NCI-H1930 (cell line): ENCODE measurements at regions not wholly inside any gene's neighbourhood (a gene's known extent, or its start where the extent isn't known, plus 50 kb on each side); places are given as distances from the start of the nearest gene placed in this dataset.

ENCODE experiments used
- DNase-seq, 2 experiments: peaks; one replicate each; lab custom pipeline; 2025; lab: John Stamatoyannopoulos, UW

DNA sequence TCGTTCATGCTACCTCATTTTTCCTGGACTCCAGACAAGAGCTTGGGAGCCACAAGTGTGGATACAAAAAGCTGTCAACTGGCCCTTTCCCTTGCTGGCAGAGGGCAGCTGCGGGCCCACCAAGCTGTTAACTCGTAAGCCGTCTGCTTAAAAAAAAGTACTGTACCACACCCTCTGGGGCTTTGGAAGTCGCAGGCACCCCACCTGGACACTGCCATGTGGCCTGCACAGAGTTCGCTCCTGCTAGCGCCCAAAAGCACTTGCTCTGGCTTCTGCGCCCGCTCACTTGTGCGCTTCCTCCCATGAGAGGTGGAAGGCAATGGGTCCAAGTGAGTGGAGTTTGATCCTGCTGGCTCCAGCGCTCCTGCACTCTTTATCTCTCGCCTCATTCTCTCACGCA lies 476.4 kb upstream of the FSTL5 start:
- DNase-seq = no peak

DNA sequence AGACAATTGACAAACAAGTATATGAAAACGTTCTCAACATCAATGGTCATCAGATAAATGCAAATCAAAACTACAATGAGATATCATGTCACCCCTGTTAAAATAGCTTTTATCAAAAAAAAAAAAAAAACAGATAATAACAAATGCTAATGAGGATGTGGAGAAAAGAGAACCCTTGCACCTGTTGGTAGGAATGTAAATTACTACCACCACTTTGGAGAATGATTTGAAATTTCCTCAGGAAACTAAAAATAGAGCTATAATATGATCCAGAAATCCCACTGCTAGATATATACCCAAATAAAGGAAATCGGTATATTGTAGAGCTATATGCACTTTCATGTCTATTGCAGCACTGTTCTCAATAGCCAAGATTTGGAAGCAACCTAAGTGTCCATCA lies 470.6 kb upstream of the FSTL5 start:
- no peak for DNase-seq

DNA sequence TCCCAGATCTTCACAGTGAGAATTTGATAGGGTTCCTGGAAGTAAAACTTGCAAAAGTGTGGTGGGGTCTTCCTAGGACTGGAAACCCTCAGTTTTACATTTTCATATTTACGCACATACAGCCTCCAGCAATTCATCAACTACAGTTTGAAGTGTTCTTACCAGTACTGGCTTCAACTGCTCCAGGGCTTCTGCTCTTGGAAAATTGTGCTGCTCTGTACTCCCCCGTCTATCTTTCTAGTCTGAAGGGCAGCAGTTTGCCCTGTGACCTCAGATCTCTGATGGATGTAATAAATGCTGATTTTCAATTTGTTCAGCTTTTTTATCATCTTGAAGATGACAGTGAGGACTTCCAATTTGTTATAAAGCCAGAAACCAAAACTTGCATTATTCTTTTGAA lies 458.9 kb upstream of the FSTL5 start:
- no peak for DNase-seq

DNA sequence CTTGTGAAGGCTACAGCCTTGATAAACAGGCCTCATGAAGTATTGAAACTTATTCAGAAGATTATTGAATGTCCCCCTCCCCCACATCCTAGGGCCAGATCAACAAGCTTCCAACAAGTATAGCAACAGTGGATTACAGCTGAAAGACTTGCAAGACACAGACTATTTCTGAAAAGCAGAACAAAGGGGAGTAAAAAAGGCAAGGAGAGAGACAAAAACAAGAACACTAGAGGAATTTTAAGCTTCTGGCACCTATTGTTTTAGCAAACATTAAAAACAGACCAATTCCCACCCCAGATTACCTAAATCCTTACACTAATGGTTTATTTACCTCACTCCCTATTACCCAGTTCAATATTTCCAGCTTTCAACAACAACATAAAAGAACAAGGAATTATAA lies 446.3 kb upstream of the FSTL5 start:
- no peak for DNase-seq

DNA sequence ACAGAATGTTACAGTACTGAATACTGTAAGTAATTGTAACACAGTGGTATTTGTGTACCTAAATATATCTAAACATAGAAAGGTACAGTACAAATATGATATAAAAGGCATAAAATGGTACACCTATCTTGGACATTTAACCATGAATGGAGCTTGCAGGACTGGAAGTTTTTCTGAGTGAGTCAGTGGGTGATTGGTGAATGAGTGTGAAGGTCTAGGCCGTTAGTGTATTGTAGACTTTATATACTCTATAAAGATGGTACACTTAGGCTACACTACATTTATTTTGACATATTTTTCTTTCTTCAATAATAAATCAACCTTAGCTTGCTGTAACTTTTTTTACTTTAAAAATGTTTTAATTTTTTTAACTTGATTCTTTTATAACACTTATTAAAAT lies 422.5 kb upstream of the FSTL5 start:
- DNase-seq = no peak

DNA sequence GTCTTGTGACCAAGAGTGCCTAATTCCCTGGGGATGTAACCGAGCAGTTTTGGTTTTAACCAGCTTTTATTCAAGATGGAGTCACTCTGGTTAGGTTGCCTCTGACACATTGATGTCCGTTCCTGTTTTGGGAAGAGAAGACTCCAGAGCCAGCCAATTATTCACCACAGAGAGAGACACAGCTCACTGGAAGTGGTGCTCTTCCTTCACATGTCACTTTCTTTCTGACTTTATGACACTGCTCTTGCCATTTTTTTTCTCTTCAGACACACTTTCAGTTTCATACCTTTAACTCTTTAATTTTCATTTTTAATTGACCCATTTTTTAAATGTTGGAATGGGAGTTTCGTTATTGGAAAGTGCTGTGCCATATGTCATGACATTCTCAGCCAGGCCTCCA lies 418.4 kb upstream of the FSTL5 start:
- DNase-seq = no peak

DNA sequence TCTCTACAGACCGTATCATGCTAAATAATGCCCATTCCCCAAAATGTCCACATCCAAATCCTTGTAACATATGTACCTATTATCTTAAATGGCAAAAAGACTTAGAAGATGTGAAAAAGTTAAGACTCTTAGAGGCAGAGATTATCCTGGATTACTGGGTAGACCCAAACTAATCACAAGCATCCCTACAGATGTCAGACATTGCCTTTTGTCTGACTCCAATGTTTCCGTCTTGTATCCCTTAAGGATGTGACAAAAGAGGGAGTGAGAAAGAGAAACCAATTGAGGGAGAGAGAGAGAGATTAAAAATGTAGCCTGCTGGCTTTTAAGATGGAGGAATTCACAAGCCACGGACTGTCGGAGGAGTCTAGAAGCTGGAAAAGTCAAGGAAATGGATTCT lies 401.9 kb upstream of the FSTL5 start:
- DNase-seq = no peak

DNA sequence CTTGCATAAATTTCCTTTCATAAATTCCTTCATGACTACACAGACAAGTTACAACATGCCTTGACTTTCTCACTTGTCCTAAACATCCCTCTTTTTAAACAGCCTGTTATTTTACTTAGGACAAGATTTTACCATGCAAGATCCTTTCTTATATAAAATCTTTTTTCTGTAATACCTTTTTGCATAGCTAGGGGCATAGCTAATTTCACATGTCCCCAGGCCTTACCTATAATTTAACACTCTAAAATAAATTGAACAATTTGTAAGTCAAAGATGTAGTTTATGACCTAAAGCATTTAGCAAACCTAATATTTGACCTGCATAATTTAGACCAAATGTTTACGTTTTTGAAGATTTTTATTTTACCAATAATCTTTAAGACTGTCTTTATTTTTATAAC lies 396.3 kb upstream of the FSTL5 start:
- no peak for DNase-seq

DNA sequence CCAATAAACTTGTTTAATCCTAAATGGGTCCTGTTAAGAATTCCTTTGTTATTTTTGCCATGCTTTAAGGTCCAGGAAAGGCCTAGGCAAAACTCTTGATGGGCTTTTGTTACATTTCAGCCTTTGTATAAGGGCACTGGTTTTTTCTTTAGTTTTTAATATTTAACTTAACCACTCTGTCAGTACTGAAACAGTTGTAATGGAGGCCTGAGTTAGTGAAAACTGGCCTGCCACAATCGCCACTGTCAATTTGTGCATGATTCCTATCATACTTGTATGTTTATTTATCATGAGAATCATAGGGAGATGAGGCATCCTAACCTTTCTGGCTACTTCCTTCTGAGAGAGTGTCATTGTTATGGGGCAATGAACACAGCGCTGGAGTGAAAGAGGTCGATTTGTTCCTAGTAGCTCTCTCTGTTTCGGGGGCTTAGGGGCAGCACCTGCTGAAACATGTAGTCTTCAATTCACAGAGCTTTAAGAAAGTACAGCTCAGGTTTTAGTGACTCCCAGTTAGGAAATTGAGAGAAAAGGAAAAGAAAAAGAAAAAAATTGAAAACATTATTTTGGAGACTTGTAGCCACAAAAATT lies 393.8 kb upstream of the FSTL5 start:
- no peak for DNase-seq

DNA sequence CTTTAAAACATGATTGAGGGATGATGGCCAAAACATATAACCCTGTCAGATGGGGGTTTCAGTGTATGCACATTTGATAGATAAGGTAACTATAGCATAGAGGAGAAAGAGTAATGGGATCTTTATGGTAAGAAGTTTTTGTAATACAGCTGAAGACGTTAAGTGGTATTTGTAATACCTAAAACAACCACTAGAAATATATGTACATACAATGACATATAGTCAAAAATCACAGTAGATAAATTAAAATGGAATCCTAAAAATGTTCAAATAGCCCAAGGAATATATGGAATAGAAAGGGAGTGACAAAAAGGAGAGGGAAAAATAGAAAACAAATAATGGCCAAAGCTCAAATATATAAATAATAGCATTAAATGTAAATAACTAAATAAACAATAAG lies 371.3 kb upstream of the FSTL5 start:
- no peak for DNase-seq

DNA sequence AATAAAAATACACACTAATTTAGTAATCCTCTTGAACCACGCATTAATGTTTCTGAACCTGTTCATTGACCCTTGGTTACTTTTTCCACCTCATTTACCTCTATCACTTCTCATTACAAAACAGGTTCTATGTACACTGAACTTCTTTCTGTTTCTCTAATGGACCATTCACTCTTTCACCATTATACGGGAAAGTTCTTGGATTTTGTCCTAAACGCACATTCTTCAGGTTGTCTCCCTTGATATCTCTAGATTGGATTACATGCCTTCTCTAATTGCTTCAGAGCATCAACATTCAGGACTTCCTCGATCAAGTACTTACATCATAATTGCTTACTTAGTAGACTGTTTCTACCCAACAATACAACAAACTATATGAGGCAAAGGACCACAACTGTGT lies 359.4 kb upstream of the FSTL5 start:
- no peak for DNase-seq

DNA sequence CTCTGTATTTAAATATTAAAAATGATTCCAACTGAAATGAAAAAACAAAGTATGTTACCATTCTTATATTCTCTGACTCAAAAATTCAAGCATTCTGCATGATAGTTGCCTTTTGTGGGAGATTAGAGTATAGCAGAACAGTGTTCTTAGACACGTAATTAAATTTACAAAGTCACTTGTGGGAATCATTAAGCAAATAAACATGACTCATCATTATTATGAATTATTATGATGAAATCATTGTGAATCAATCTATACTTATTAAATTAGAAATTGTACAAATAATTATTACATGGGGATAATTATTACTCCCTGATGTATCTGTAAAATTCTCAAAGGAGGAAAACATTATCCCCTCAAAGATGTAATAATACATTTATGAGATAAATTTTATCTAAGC lies 358.9 kb upstream of the FSTL5 start:
- no peak for DNase-seq

DNA sequence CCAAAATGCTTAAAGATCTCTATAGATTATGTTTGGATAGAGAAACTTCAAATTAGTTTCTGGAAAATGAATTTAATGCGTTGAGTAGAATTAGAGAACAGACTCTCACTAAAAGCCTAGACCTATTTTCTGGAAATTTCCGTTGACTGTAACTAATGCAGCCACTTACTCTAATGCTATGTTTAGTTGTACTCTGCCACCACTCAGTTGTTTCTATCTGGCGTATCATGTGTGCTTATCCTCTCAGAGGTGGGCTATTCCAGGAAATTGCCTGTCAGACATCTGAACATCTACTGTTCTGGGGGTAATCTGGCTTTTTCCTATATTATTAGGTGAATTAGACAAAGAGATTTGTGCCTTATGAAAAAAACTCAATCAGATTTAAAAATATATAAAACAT lies 347.1 kb upstream of the FSTL5 start:
- no peak for DNase-seq

DNA sequence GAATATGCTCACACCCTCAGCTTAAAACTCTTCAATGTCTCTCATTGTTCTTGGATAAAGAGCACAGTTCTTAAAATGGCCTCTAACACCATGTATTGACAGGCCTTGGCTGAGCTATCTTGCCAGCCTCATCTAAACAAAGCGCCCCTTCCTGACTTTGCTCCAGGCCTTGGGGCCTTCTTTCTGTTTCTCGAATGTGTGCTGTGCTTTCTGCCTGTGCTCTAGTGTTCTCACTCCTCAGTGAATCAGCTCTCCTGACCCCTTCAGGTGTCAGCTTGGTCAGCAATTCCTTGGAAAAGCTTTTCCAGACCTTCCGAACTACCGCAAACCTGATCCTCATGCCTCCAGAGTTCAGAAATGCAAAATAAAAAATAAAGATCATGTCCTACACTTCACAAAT lies 346.3 kb upstream of the FSTL5 start:
- no peak for DNase-seq

DNA sequence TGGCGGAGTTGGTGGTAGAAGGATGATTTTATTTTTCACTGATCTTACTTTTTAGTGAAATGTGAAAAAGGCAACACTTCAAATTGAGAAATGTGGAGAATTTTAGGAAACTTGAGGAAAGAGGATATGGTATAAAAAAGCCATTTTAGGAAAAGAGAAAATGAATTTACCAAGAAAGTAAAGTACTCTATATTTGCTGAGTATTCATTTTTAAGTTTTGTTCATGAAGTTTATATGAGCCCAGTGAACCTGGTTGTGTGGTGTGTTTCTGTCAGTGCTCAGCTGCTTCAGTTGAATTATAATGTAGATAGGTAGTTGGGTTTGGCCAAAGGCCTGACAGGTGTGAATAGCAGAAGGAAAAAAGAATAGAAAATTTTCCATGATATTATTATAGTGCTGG lies 345.5 kb upstream of the FSTL5 start:
- no peak for DNase-seq

DNA sequence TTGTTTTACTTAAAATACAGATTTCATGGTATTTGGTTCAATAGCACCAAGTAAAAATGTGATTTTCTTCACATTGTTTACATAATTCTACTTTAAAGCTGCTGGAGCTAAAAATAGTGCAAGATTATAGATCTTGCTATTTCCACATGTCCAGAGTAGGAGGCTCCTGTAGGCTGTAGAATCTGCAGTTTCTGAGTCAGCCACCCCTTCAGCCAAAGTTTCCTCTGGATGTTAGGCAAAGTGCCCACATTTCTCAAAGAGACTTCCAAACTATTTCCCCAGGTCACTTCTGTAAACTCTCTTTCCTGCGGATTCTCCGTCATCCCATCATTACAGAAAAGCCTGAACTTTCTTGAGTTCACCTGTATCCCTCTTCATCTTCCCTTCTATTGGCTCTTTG lies 342.5 kb upstream of the FSTL5 start:
- no peak for DNase-seq

DNA sequence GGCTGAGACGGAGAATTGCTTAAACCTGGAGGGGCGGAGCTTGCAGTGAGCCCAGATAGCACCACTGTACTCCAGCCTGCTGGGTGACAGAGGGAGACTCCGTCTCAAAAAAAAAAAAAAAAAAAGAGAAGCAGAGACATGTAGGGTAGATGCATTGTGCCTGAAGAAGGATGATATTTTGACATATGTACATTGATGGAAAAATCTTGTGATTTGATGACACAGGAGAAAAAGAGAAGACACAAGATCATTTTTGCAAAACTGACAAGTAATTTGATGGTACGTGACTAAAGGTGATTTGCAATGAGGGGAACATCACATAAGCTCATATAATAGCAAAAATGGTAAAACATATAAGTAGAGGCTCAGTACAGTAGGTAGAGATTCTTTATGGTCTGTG lies 340.1 kb upstream of the FSTL5 start:
- no peak for DNase-seq

DNA sequence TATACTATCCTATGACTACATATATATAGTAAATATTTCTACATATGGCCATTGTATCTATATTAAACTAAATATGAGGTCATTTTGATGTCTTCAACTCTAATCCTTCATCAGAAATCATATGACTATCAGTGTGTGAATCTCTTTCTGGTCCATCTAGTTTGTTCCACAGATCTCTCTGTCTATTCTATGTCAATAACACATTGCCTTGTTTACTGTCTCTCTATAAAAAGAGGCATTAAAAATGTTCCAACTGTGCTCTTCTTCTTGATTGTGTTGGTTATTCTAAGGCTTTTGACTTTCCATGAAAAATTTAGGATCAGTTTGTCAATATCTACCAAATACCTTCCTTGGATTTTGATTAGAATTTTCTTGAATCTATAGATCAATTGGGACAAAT lies 338.3 kb upstream of the FSTL5 start:
- DNase-seq = no peak

DNA sequence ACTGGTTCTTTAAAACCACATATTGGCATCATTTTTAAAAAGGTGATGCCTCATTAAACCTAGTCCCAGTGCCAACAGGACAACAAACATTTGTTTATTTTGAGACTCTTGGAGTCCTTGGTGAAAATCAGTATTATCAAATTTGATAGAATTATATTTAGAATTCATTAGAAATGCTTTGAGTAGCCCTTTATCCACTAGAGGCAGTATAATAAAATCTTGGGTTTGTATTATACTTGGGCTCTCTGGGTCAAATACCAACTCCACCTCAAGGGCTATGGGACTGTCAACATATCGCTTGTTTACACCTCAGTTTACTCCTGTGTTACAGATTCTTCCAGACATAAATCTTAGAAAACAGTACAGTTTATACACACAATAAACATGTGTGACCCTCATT lies 335.7 kb upstream of the FSTL5 start:
- DNase-seq = no peak

DNA sequence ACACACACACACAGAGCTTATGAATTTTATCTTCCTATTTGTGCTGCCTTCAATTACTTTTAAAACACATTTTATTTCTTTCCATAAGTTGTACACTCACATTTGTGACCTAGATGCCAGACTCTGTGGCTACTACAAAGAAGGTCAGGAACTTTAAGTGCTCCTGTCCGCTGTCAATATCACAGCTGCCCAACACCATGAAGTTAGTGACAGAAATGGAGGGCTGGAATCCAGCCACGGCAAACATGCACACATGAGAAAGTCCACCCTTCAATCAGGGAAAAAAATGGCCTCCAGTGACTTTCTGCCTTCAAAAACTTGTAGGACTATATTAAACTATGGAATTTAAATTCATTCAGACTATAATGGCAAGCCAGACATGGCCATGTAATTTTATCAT lies 334.4 kb upstream of the FSTL5 start:
- no peak for DNase-seq

DNA sequence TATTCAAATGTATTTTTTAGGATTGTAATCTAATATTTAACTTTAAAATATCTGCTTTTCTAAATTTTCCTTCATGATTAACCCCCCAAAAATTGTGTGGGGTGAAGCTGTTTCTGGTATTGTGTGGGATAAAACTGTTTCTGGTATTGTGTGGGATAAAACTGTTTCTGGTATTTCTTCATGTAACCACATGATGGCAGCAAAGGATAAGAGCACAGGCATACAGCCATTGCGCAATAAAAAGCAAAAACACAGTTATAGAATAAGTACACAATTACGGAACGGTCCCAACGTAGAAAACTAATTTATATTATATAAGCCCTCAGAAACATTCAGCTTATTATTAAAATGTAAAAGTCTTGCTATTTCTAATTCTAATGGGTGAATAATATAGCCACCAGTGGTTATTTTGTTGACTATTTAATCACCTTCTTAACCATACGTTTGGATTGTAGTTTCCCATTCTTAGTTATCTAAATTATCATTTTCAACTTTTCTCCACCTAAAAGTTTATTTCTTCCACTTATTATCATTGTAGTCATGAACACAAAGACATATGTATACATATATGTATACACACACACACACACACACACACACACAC lies 333.9 kb upstream of the FSTL5 start:
- DNase-seq = peak; percentile 1 to 4

DNA sequence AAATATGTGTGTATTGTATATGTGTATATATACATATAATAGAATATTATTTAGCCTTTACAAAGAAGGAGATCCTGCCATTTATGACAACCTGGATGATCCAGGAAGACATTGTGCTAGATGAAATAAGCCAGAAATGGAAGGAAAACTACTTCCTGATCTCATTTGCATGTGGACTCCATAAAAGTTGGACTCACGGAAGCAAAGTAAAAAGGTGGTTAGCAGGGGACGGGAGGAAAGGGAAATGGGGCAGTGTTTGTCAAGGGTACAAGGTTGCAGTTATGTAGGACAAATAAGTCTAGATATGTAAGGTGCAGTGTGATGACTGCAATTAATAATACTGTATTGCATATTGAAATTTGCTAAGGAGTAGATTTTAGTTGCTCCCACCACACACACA lies 331.1 kb upstream of the FSTL5 start:
- DNase-seq = no peak

DNA sequence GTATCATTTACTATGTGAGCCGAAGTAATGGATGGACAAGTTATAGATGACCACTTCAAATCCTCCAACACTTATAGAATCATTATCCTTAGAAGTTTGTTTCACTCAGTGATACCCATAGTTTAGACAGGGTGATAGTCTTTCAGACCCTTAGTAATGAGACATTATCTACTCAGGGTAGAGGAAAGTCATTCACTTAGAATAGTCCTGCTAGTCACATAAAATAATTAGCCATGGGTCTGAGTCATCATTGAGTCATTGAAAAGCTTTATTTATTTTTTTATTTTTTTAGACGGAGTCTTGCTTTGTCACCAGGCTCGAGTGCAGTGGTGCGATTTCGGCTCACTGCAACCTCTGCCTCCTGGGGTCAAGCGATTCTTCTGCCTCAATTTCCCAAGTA lies 321.7 kb upstream of the FSTL5 start:
- no peak for DNase-seq

DNA sequence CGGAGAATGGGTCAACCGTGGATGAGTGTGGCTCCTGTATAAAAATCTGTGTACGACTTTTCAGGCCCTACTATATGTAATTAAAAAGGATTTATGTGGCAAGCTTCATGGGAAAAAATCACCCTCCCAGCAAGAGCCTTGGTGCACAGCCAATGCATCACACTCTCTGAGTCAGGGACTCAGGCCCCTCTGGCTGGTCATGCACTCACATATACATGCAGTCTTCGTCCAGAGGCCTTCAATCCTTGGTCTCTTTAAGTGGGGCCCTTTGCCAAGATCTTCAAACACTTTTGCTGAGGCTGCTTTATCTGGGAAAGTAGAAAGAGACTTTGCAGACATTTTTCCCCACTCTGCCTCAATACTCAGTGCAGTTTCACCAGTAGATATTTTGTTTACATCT lies 311.4 kb upstream of the FSTL5 start:
- no peak for DNase-seq

DNA sequence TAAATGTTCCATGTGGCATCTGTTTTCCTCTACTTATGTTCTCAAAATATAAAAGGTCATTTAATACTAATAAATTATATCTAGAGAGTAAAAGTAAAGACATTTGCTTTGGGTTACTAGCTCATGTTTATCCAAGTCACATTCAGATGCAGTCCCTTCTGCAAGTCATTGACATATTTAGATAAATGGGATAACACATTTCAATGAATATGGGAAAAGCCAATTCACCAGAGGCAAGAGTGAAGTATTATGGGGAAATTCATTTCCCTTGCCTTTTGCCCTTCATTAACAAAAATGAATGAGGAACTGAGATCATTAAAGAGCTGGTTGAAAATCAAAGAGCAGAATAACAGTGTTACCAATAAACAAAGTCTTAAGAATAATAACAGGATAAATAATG lies 306.2 kb upstream of the FSTL5 start:
- no peak for DNase-seq
